C4-2B (cell line): ENCODE measurements at regions not wholly inside any gene's neighbourhood (a gene's known extent, or its start where the extent isn't known, plus 50 kb on each side); places are given as distances from the start of the nearest gene placed in this dataset.

Source experiments
- H3K27ac ChIP-seq: fragments of 450-650 bp; 2 replicates; pipeline ENCODE4 v1.5.1; 2017
- CTCF ChIP-seq: fragments of 450-650 bp; conservative IDR thresholded peaks from 2 replicates; pipeline ENCODE4 v1.5.1; 2017; ENCODE audit warnings: mild to moderate bottlenecking
- ZFX ChIP-seq: fragments of 450-650 bp; IDR thresholded peaks from 2 replicates; pipeline ENCODE4 v1.6.1; 2017

GRCh38 chr6:160895562-160895961 lies 96.0 kb upstream of the MAP3K4 start:
- H3K27ac ChIP-seq, result no peak overlapping the region
- TF ChIP-seq CTCF, result no peak
- no peak for TF ChIP-seq ZFX

DNA sequence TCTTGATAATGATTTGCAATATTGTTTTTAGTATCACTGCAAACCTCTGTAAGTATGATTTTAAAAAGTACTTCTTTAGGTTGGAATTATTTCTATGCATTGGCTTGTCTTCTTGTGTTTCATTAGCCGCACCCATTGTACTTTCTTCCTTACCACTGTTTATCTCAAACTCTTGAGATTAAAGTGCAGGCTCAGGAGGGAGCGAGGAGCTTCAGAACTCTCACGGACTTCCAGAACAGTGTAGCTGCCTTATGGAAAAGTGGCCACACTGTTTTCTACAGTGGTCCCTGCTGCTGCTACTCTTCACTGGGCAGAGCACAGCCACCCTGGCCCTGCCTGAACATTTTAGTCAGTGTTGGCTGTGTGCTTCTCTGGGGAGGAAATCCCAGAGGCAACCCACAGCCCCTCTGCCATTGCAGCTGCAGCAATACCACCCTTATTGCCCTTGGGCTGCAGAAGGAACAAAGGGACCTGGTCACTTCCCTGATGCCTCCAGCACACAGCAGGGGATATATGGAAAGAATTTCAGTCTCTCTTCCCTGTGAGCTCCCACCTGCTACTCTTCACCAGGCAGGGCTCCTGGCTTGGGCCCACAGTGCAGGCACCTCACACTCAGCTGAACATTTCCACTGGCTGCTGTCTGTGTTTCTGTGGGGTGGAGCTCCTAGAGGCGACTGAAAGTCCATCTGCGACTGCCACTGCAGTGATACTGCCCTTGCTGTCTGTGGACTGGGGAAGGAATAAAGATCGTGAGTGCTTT lies 91.7 kb upstream of the MAP3K4 start:
- TF ChIP-seq ZFX (no peak), CTCF (no peak)
- no peak overlapping the region for H3K27ac ChIP-seq

DNA sequence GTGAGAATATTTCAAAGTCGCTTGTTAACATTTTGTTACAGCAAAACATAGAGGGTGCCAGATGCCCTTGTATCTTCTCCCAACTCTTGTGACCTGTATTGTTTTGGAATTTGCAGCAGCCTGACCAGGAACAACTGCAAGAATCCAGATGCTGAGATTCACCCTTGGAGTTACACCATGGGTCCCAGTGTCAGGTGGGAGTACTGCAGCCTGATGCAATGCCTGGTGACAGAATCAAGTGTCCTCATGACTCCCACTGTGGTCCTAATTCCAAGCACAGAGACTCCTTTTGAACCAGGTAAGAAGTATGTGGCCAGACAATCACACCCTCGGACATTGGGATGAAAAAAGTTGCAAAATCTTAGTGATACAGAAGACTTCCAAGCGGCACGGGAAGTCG lies 79.6 kb upstream of the MAP3K4 start:
- TF ChIP-seq CTCF, result no peak
- TF ChIP-seq ZFX, result no peak
- no peak overlapping the region for H3K27ac ChIP-seq

DNA sequence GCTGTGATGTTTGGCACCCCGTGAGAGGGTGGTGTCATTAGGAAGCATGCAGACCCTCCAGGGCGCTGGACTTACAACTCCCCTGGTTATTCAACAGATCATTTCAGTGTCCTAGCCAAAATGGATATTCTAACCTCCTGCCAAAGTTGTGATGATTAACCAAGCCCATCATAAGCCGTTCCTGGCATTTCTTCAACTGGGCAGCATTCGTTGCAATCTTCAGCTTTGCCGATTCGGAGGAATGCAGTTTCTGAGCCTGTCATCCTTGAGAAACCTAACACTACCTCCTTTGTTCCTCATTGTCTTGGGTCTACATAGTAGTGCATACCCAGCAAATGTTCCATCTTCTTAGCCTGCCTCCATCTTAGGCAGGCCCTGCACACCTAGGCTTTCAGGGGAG lies 79.2 kb upstream of the MAP3K4 start:
- H3K27ac ChIP-seq, result no peak overlapping the region
- TF ChIP-seq CTCF (no peak), ZFX (no peak)

DNA sequence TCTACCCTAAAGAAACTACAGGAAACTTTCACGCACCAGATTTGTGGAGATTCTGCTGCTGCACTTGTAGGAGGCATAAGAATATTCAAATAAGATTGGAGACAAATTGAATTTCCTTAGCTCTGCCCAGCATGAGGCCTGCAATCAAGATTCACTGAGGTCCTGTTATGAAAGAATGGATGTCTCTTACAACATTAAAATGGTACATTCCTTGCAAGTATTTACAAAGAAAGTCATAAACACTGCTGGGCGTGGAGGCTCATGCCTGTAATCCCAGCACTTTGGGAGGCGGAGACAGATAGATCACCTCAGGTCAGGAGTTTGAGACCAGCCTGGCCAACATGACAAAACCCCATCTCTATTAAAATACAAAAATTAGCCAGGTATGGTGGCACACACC lies 74.0 kb upstream of the MAP3K4 start:
- no peak for TF ChIP-seq CTCF
- no peak for TF ChIP-seq ZFX
- no peak overlapping the region for H3K27ac ChIP-seq

DNA sequence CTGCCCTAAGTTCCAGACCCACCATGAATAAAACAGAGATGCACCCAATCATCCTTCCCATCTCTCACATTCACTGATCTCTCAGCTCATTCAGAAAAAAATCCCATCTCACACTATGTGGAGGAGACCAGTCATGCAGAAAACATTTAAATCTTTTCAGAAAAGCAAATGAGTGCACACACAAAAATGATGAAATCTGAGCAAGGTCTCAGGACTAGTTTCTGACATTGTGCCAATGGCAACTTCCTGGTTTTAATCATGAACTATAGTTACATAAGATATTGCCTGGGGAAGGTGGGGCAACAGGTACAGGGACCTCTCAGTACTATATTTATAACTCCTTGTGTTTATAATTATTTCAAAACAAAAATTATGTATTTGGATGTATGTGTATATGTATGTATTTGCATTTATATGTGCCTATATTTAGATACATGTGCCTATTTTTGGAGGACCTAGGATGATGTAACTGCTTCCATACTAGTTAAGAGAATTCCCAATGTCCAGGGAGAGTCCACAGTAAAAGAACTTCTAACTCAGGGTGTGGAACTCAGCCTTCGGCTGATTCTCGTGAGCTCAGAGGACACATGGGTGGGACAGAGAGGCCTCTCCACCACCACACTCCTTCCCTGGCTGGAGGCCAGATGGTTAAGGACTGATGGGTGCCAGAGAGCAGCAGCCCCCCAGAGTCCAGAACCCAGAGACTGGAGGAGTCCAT lies 71.7 kb upstream of the MAP3K4 start:
- TF ChIP-seq ZFX, result no peak
- no peak for TF ChIP-seq CTCF
- no peak overlapping the region for H3K27ac ChIP-seq

GRCh38 chr6:160921095-160921494 lies 70.5 kb upstream of the MAP3K4 start:
- no peak overlapping the region for H3K27ac ChIP-seq
- TF ChIP-seq ZFX (no peak), CTCF (no peak)
